ENCODE measurements at regions not wholly inside any gene's neighbourhood (a gene's known extent, or its start where the extent isn't known, plus 50 kb on each side); places are given as distances from the start of the nearest gene placed in this dataset.

GRCh38 chr10:8227246-8227645 is 172.8 kb downstream of the GATA3 start:
- Histone ChIP-seq H3K27ac (ENCODE audit: low read length) (no peak overlapping the region), H3K4me3 (ENCODE audit: low read length in 2 of 2) (no peak overlapping the region), H3K9me3 (ENCODE audit: control insufficient read depth in 2 of 2, low read length in 2 of 2) (no peaks in the 10 kb centered on the region), H3K9ac (ENCODE audit: low read length in 2 of 2) (no peak overlapping the region), H3K27me3 (ENCODE audit: control insufficient read depth in 1 of 2, insufficient read depth in 2 of 2, low read length in 2 of 2) (no peaks in the 10 kb centered on the region), H3K4me1 (ENCODE audit: control insufficient read depth, insufficient read depth, low read length) (no peaks in the 10 kb centered on the region), H3K36me3 (ENCODE audit: control insufficient read depth in 2 of 2, insufficient read depth in 2 of 2, low read length in 2 of 2) (no peaks in the 10 kb centered on the region)

- no peak overlapping the region for H3K27ac ChIP-seq (ENCODE audit: low read length)
- no peaks in the 10 kb centered on the region for H3K27me3 ChIP-seq (ENCODE audit: control insufficient read depth in 1 of 2, insufficient read depth in 2 of 2, low read length in 2 of 2)
- H3K9me3 ChIP-seq (ENCODE audit: control insufficient read depth in 2 of 2, low read length in 2 of 2), result no peaks in the 10 kb centered on the region
- no peaks in the 10 kb centered on the region for H3K4me1 ChIP-seq (ENCODE audit: control insufficient read depth, insufficient read depth, low read length)
- H3K36me3 ChIP-seq (ENCODE audit: control insufficient read depth in 2 of 2, insufficient read depth in 2 of 2, low read length in 2 of 2), result no peaks in the 10 kb centered on the region
- no peak overlapping the region for H3K4me3 ChIP-seq (ENCODE audit: low read length in 2 of 2)
- H3K9ac ChIP-seq (ENCODE audit: low read length in 2 of 2), result no peak overlapping the region
Observed at GRCh38 chr10:8229153-8229552, 174.7 kb downstream of the GATA3 start.

DNA sequence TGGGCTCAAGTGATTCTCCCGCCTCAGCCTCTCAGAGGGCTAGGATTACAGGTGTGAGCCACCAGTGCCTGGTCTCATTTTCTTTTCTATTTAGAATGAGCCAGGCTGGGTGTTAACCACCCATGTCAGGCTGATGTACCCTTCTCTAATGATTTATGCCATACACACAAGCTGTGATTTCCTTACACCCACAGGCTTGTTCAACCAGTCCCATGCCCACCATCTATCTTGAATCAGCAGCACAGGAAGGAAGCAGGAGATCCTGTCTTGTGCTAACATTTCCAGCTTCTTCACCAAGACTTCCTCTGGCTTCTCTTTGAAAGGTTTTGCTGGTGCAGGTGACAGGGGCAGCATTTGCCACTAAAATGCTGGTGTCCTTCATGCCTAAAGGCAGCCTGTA is 176.4 kb downstream of the GATA3 start:
- H3K9me3 ChIP-seq (ENCODE audit: control insufficient read depth in 2 of 2, low read length in 2 of 2), result no peaks in the 10 kb centered on the region
- no peak overlapping the region for H3K4me3 ChIP-seq (ENCODE audit: low read length in 2 of 2)
- H3K9ac ChIP-seq (ENCODE audit: low read length in 2 of 2), result no peak overlapping the region
- H3K36me3 ChIP-seq (ENCODE audit: control insufficient read depth in 2 of 2, insufficient read depth in 2 of 2, low read length in 2 of 2), result no peaks in the 10 kb centered on the region
- no peak overlapping the region for H3K27ac ChIP-seq (ENCODE audit: low read length)
- H3K27me3 ChIP-seq (ENCODE audit: control insufficient read depth in 1 of 2, insufficient read depth in 2 of 2, low read length in 2 of 2), result no peaks in the 10 kb centered on the region
- H3K4me1 ChIP-seq (ENCODE audit: control insufficient read depth, insufficient read depth, low read length), result no peaks in the 10 kb centered on the region

DNA sequence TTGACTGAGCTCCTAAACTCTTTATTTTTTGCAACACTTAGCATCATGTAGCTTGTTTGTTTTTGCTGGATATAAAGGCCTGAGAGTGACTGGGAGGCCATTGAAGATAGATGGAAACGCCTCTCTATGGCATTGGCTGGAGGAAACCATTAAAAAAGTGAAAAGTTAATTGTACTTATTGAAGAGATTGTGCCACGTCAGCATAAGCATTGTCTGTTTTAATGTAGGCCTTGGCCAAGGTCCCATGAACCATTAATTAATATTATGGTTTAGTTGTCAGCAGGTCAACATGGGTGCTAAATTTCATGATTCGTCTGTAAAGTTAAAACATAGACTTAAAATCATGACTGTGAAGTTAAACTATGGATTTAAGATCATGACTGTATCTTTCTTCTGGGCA is 178.6 kb downstream of the GATA3 start:
- H3K4me1 ChIP-seq (ENCODE audit: control insufficient read depth, insufficient read depth, low read length), result no peaks in the 10 kb centered on the region
- no peaks in the 10 kb centered on the region for H3K36me3 ChIP-seq (ENCODE audit: control insufficient read depth in 2 of 2, insufficient read depth in 2 of 2, low read length in 2 of 2)
- H3K9ac ChIP-seq (ENCODE audit: low read length in 2 of 2), result no peak overlapping the region
- H3K4me3 ChIP-seq (ENCODE audit: low read length in 2 of 2), result no peak overlapping the region
- no peak overlapping the region for H3K27ac ChIP-seq (ENCODE audit: low read length)
- no peaks in the 10 kb centered on the region for H3K27me3 ChIP-seq (ENCODE audit: control insufficient read depth in 1 of 2, insufficient read depth in 2 of 2, low read length in 2 of 2)
- no peaks in the 10 kb centered on the region for H3K9me3 ChIP-seq (ENCODE audit: control insufficient read depth in 2 of 2, low read length in 2 of 2)

GRCh38 chr10:8233832-8234259 is 179.4 kb downstream of the GATA3 start:
- no peak overlapping the region for H3K9ac ChIP-seq (ENCODE audit: low read length in 2 of 2)
- H3K4me3 ChIP-seq (ENCODE audit: low read length in 2 of 2), result no peak overlapping the region
- no peaks in the 10 kb centered on the region for H3K9me3 ChIP-seq (ENCODE audit: control insufficient read depth in 2 of 2, low read length in 2 of 2)
- no peaks in the 10 kb centered on the region for H3K27me3 ChIP-seq (ENCODE audit: control insufficient read depth in 1 of 2, insufficient read depth in 2 of 2, low read length in 2 of 2)
- no peaks in the 10 kb centered on the region for H3K4me1 ChIP-seq (ENCODE audit: control insufficient read depth, insufficient read depth, low read length)
- no peak overlapping the region for H3K27ac ChIP-seq (ENCODE audit: low read length)
- H3K36me3 ChIP-seq (ENCODE audit: control insufficient read depth in 2 of 2, insufficient read depth in 2 of 2, low read length in 2 of 2), result no peaks in the 10 kb centered on the region

GRCh38 chr10:8235253-8236027 is 181.0 kb downstream of the GATA3 start:
- Histone ChIP-seq H3K9ac (ENCODE audit: low read length in 2 of 2) (no peak overlapping the region), H3K27ac (ENCODE audit: low read length) (no peak overlapping the region), H3K36me3 (ENCODE audit: control insufficient read depth in 2 of 2, insufficient read depth in 2 of 2, low read length in 2 of 2) (no peaks in the 10 kb centered on the region), H3K27me3 (ENCODE audit: control insufficient read depth in 1 of 2, insufficient read depth in 2 of 2, low read length in 2 of 2) (no peaks in the 10 kb centered on the region), H3K4me3 (ENCODE audit: low read length in 2 of 2) (no peak overlapping the region), H3K4me1 (ENCODE audit: control insufficient read depth, insufficient read depth, low read length) (no peaks in the 10 kb centered on the region), H3K9me3 (ENCODE audit: control insufficient read depth in 2 of 2, low read length in 2 of 2) (no peaks in the 10 kb centered on the region)

DNA sequence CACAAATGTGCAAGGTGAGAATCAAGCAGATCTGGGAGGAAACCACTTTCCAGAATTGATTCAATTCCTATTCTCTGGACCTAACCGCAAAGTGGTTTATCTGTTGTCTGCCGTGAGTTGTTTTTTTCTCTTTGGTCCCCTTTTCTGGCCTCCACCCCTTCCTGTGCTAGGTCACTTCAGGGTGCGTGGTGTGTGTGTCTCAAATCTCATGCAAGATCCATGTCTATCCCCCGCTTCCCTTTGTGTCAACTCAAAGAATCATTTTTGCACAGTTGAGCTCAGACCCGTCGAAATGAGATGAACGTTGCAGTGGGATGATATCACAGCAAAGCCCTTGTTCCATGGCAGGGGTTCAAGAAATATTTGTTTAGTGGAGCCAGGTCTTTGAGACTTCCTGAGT is 184.5 kb downstream of the GATA3 start:
- Histone ChIP-seq H3K4me1 (ENCODE audit: control insufficient read depth, insufficient read depth, low read length) (no peaks in the 10 kb centered on the region), H3K27ac (ENCODE audit: low read length) (no peak overlapping the region), H3K4me3 (ENCODE audit: low read length in 2 of 2) (no peak overlapping the region), H3K27me3 (ENCODE audit: control insufficient read depth in 1 of 2, insufficient read depth in 2 of 2, low read length in 2 of 2) (no peaks in the 10 kb centered on the region), H3K9ac (ENCODE audit: low read length in 2 of 2) (no peak overlapping the region), H3K36me3 (ENCODE audit: control insufficient read depth in 2 of 2, insufficient read depth in 2 of 2, low read length in 2 of 2) (no peaks in the 10 kb centered on the region), H3K9me3 (ENCODE audit: control insufficient read depth in 2 of 2, low read length in 2 of 2) (no peaks in the 10 kb centered on the region)

DNA sequence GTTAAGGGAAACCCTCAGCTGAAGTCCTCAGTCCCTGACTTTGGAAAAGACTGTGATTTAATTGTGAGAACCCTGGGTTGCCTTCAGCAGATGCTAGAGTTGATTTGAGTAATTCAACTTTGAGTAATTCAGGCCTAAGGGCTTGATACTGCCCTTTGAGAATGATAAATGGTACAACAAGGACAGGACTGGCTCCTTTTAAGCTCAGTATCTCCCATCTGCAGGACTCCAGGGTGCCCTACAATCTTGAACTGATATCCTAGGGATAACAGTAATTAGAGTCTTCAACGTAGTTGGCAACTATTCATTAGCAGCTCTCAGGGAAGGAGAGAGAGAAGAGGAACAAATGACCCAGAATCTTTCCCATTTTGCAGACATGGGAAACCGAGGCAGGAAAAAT is 186.4 kb downstream of the GATA3 start:
- no peak overlapping the region for H3K9ac ChIP-seq (ENCODE audit: low read length in 2 of 2)
- peaks cover 0 to under 1% of the 10 kb centered on the region in 2 donors for H3K9me3 ChIP-seq (ENCODE audit: control insufficient read depth in 2 of 2, low read length in 2 of 2)

GRCh38 chr10:8242295-8242872 is 187.9 kb downstream of the GATA3 start:
- H3K9me3 ChIP-seq (ENCODE audit: control insufficient read depth in 2 of 2, low read length in 2 of 2), result peaks cover 7 to 10% of the 10 kb centered on the region in 2 donors
- no peak overlapping the region for H3K27ac ChIP-seq (ENCODE audit: low read length)
- no peaks in the 10 kb centered on the region for H3K36me3 ChIP-seq (ENCODE audit: control insufficient read depth in 2 of 2, insufficient read depth in 2 of 2, low read length in 2 of 2)
- H3K4me1 ChIP-seq (ENCODE audit: control insufficient read depth, insufficient read depth, low read length), result no peaks in the 10 kb centered on the region
- H3K27me3 ChIP-seq (ENCODE audit: control insufficient read depth in 1 of 2, insufficient read depth in 2 of 2, low read length in 2 of 2), result no peaks in the 10 kb centered on the region
- H3K4me3 ChIP-seq (ENCODE audit: low read length in 2 of 2), result no peak overlapping the region
- H3K9ac ChIP-seq (ENCODE audit: low read length in 2 of 2), result no peak overlapping the region

More for the DNA sequence above, 186.4 kb downstream of the GATA3 start:
- Histone ChIP-seq H3K4me1 (ENCODE audit: control insufficient read depth, insufficient read depth, low read length) (no peaks in the 10 kb centered on the region), H3K27ac (ENCODE audit: low read length) (no peak overlapping the region), H3K27me3 (ENCODE audit: control insufficient read depth in 1 of 2, insufficient read depth in 2 of 2, low read length in 2 of 2) (no peaks in the 10 kb centered on the region), H3K36me3 (ENCODE audit: control insufficient read depth in 2 of 2, insufficient read depth in 2 of 2, low read length in 2 of 2) (no peaks in the 10 kb centered on the region), H3K4me3 (ENCODE audit: low read length in 2 of 2) (no peak overlapping the region)

- Histone ChIP-seq H3K27ac (ENCODE audit: low read length) (no peak overlapping the region), H3K4me1 (ENCODE audit: control insufficient read depth, insufficient read depth, low read length) (no peaks in the 10 kb centered on the region), H3K4me3 (ENCODE audit: low read length in 2 of 2) (no peak overlapping the region), H3K36me3 (ENCODE audit: control insufficient read depth in 2 of 2, insufficient read depth in 2 of 2, low read length in 2 of 2) (no peaks in the 10 kb centered on the region), H3K27me3 (ENCODE audit: control insufficient read depth in 1 of 2, insufficient read depth in 2 of 2, low read length in 2 of 2) (no peaks in the 10 kb centered on the region), H3K9me3 (ENCODE audit: control insufficient read depth in 2 of 2, low read length in 2 of 2) (peaks cover 7 to 12% of the 10 kb centered on the region in 2 donors), H3K9ac (ENCODE audit: low read length in 2 of 2) (no peak overlapping the region)
Observed at GRCh38 chr10:8245131-8245813, 190.8 kb downstream of the GATA3 start.

DNA sequence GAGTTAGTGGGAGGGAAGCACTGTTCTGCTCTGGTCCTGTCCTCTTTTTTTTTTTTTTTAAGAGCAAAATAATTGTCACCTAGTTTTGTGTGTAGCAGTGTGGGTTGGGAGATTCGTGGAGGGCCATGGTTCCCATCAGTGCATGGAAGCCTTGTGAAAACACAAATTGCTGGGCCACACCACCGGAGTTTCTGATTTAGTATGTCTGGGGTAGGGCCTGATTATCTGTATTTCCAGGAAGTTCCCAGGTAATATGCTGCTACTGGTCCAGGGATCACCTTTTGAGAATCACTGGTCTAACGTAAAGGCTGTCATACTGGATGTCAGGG is 191.3 kb downstream of the GATA3 start:
- no peak overlapping the region for H3K27ac ChIP-seq (ENCODE audit: low read length)
- no peaks in the 10 kb centered on the region for H3K4me1 ChIP-seq (ENCODE audit: control insufficient read depth, insufficient read depth, low read length)
- no peak overlapping the region for H3K4me3 ChIP-seq (ENCODE audit: low read length in 2 of 2)
- H3K9ac ChIP-seq (ENCODE audit: low read length in 2 of 2), result no peak overlapping the region
- no peaks in the 10 kb centered on the region for H3K27me3 ChIP-seq (ENCODE audit: control insufficient read depth in 1 of 2, insufficient read depth in 2 of 2, low read length in 2 of 2)
- no peaks in the 10 kb centered on the region for H3K36me3 ChIP-seq (ENCODE audit: control insufficient read depth in 2 of 2, insufficient read depth in 2 of 2, low read length in 2 of 2)
- H3K9me3 ChIP-seq (ENCODE audit: control insufficient read depth in 2 of 2, low read length in 2 of 2), result peaks cover 7 to 12% of the 10 kb centered on the region in 2 donors
